HG03457 (cell line): ENCODE measurements at regions not wholly inside any gene's neighbourhood (a gene's known extent, or its start where the extent isn't known, plus 50 kb on each side); places are given as distances from the start of the nearest gene placed in this dataset.

Source experiments
- ATAC-seq: cut with Tn5 transposase; IDR thresholded peaks from one replicate; pipeline ENCODE4 v1.9.1; 2021; ENCODE audit warnings: moderate number of reproducible peaks; ENCODE audit not compliant: unreplicated experiment

DNA sequence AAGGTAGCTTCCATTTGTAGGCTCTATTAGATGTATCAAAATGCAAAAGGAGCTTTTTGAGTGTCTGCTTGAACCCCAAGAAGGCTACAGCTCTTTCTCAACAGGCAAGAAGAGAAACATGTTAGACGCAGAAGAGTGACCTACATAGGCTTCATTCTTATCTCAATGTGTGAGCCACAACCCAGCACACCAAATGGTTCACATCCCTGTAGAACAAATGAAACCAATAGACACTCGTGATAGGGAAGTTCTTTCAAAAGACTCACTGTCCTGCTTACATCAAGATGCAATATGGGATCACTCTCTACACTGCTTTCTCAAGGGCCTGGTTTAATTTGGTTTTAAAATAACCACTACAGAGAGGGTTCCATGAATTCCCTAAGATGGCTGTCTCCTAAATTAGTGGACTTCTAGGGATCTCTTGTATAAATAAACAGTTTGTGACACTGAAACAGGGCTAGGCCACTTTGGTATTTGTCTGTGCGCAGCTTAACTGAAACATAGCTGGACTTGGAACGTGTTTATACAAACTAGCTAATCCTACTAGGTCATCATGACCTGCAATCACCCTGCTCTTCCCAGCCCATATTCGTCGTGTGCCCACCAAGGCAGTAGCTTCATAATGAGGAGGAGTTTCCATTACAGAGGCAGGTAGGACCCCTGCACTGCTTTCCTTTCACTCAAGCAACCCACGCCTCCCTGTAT is 225.4 kb upstream of the PREP start:
- no peak for ATAC-seq

DNA sequence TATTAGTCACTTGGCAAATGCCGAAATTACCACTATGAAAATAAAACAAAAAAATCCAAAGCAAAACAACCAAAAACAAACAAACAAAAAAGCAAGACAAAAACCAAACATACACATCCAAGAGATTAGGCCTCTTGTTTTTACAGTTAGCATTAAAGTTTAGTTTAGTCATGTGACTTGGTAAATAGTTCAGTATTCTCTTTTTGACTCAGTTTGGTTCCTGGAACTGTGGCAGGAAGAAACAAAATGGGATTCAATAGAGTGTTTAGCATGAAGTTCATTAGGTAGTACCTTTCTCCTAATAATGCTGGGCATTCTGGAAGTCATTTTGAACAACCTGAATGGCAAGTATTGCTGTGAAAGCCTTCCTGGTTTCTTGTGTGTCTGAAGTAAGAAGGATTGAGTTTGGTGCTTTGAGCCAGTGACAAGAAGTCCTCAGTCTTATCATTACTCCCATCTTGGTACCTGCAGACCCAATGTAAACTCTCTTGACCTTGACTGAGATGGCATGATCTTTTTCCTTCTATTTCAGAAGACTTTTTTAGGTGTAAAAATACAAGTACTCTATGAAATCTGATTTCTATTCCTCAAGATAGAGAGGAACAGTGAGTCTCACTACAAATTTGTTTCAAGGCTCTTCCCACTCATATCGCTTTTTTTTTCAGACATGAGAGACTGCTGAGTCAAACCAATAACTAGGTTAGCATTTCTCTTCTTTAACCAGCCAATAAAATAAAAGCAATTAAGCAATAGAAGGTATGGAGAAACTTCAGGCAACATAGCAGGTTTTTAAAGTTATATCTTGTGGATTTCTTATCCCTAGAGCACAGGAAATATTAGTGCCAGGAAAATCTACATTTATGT is 223.6 kb upstream of the PREP start:
- ATAC-seq = no peak

DNA sequence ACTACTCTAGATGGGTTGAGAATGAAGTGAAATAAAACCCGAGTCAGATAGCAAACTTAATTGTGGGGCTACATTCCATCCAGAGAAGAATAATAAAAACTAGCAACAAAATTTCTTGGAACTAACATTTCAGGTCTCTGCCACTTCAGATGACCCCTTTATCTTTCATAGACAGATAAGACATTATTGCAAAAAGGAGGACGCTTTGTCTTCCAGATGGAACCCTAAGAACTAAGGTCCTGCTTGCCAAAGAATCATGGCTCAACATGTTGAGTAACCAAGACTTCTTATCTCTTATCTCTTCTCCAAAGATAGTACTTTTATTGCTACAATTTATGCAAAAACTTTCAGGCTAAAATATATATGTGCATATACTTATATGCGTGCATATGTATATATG is 221.1 kb upstream of the PREP start:
- no peak for ATAC-seq

DNA sequence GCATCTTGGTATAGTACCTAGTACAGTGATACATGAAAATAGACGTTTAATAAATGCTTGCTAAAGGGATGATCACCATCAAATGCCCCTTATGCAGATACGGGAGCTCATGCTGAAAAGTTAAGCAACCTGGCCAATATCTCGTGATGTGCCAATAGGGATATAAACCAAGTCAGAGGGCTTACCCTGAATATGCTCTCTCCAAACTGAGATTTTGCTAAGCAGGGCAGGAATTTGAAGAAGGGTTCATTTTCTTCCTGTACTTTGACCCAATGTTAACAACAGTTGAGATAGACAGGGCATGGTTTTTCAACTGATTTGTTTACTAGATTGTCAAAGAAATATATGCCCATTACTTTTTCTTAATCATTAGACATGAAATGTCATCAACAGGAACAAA is 219.3 kb upstream of the PREP start:
- no peak for ATAC-seq

DNA sequence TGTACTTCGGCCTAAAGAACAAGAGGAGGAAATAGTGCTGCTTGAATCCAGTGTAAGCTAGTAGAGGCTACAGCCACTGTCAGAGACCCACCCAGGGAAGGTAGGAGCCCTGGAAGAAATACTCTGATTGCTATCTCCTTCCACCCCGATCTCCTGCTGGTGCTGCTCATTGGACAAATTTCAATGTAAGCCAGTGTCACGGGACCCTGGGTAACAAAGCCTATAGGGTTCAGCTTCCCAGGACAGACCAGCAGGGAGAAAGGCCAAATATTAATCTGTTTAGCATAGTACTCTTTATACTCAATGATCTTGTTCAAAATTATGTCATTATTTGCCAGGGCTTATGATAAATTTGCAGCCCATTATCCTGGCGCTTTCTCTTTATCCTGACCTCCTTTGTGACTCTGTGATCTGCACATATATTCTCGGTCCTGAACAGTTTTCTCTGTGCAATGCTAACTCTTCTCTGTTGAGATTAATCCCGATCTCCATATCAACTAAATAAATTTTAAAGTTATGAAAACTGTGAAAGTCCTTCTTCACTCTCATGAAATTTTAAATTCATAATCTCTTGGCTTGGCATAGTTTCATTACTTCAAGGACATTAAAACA is 218.8 kb upstream of the PREP start:
- no peak for ATAC-seq

DNA sequence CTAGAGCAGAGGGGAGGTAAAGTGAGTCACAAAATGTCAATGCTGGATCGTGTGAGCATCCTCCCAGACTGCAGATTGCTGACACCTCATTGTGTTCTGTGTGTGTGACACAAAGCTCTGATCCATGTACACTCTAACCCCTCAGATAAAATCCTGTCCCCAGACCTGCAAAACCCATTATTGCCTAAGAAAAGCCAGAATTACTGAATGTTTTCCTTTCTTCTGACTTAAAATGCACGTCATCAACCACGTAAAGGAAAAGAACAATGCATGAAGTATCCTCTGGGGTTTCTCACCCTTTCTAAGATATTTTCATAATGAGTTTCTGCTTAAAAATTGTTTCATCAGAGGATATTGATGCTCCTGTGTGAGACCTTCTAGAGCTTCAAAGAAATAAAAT is 218.0 kb upstream of the PREP start:
- no peak for ATAC-seq

DNA sequence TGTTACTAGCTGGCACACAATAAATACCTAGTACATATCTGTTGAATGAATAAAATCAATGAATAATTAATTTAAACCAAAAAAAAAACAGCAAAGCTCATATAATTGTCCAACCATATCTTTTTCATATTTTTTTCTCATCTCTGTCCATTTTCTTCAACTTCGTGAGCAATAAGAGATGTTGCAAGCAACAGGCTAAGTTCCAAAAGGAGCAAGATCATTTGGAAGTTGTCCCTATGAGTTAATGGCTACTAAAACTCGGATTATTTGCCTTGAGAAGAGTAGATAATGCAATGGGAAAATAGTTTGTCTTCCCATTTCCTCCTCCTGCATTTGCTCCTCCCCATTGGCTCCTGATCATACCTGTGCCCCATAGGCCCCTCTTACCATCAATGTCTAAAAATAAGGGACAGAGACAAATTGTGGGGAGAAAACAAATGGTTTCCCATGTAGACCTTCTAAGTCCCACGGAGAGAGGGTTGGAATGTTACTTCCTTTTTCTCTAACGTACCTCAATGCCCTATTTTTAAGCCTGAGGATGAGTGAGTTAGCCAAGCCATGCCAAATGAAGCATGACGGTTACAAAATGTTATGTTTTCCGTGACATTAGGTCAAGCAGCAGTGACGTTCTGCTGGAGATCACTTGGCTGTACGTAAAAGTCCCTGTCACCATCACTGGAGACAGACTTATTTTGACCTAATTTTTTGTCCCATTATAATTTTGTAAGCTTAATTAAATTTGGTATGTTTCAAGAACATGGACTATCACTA is 217.3 kb upstream of the PREP start:
- ATAC-seq = no peak

DNA sequence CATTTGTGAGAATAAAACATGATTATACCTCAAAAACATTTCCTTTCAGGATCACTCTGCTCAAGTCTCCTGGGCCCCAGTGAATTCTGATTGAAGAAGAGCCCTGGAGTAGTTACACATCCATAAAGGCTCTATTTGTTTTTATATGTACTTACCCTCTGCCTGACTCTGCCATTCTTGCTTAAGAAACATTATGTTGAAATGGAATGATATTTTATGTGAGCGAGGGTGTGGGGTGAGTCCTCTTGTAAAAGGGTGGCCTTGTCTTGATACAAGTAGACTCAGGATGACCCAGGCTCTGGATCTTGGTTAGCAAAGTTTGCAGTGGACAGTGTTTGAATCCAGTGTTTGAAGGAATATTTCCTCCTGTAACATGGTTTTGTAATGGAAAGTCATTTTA is 215.4 kb upstream of the PREP start:
- ATAC-seq = no peak

DNA sequence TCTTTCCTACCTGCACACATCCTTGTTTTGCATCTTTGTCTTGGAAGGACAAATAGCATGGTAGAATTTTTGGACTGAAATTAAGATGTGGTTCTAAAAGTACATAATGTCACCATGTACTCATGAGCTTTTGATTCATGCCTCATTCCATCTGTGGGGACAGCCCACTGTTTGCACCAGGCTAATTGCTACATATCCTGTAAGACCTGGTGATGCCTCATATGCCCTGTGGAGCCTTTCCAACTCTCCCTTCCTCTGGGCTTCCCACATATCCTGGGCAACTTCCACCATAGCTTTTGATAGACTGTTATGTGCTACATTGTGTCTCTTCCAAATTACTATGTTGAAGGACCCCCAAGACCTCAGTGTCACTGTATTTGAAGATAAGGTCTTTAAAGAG is 213.6 kb upstream of the PREP start:
- no peak for ATAC-seq

DNA sequence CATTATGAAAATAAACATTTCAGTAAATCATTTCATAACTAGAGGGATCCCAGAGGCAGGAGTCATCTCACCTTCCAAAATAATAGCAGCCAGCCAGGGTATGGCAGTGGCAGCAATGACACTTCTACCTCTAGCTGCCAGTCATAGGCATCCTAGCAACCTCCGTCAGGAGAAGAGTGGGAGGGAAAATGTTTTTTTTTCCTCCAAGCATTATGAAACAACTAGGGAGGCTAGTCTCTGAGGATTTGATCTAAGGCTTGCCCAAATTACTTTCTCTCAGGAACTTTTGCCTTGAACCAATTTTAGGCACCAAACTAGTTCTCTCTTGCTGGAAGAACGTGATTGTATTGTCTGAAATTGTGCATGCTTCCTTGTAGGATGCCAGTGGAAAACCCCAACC is 208.7 kb upstream of the PREP start:
- no peak for ATAC-seq

DNA sequence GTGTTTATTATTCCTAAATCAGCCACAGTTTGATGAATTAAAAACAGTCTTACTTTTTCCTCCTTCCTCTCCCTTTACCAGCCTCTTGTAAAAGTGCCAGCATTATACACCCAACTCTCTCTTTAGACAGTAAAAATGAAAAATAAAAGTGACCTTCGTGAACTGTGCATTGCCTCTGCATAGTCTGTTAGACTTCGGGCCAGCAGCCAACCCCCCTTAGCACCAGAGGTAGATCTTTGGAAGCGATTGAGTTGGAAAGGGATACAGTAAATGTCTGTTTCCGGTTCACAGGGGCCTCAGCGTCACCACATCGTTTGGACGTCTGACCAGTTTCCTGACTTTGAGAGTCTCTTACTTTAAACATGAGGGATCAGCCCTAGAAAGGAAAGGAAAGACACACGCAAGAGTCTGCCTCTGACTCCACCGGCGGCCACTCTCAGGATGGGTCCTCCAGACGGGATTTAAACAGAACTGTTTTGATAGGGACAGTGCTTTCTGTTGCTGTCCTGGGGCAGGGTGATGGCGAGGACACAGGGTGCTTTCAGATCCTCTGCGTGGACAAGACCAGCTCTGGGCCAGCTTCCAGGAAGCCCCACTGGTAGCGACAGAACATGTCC is 206.6 kb upstream of the PREP start:
- no peak for ATAC-seq

DNA sequence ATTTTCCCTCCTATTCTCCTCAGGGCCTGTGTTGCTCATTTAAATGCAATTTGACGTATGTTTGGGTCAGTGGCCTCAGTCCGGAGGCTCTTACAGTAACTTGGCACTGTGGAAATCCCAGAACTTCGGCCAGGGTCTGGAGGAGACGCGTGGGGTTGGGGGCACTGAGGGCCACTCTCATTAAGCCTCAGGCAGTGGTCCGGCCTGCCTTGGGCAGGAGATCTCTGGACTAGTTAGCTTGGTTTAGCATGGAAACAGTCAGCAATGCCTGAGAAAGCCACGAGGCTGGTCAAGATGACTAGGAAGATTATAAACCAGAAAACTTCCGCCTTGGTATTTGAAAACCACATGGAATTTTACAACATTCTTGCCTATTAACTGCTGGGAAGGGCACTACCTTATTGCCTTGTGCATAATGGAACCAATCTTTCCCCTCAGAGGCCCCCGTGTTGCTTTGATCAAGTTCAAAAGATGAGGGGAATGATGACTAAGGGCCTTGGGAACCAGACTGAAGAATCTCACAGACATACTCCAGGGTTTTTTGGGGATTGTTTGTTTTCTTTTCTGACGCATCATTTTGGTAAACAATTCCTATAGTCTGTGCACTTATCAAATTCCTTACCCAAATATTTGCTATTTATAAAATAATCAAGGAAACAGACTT is 206.0 kb upstream of the PREP start:
- no peak for ATAC-seq

DNA sequence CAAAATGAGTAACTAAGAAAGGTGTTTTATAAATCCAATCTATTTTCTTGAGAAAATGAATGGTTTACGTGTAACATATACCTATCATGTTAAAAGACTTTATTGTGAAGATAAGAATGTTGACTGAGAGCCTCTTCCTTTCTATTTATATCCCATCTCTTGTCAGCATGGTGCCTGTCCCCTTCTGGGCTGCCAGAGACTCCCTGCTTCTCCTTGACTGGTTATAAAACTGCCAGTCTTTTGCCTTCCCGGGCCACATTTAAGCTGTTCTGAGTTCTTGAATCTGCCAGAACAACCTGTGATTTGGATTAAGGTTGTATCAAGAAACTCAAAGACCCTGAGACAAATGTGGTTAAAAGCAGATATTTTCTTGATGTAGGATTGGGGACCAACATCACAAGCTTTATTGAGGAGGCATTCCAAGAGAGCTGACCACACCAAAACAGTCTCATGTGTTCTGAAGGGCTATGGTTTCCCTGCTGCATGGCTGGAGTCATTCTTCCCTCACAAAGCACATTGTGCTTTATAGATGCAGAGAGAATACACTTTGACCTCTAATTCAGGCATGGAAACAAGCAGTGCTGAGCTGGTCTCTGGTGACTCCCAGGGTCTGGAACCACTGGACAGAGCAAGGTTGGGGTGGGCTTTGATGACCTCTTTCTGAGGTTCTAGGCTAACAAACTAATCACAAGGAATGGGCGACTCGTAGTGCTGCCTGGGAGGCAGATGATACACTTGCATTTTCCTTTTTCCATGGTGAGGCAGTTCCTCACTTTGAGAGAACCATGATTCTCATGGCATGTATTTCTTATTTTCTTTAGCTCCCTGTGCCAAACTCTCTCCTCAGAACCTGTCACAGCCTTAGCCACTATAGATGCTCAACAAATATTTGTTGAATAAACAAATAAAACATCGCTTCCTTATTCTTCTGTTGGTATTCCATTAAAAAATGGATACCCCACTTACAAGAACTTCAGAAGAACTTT is 205.0 kb upstream of the PREP start:
- ATAC-seq = no peak

DNA sequence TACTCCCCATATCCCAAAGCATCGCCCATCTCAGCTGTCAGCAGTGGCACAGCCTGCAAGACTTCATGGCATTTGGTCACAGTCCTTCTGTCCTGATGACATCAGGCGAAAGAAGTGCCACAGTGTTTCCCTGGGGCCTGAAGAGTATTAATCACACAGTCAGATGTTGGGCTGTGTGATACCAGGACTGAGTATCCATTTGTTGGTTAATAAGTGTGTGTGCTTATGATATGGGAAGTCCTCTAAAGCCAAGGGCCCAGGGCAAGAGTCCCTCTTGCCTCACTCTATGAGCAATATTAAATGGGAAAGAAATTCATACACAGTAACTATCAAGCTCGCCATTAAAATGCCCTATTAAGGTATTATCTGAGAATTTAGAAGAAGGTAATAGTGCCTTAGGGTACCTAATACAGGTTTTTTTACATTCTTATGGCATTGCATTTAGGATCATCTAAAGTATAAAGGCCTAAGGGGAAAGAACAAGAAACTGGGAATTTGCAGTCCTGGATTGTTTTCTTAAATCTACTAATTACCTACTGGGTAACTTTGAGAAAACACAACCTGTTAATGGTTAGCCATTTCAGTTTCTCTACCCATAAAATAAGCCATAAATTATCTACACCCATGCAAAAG is 204.1 kb upstream of the PREP start:
- ATAC-seq = no peak

DNA sequence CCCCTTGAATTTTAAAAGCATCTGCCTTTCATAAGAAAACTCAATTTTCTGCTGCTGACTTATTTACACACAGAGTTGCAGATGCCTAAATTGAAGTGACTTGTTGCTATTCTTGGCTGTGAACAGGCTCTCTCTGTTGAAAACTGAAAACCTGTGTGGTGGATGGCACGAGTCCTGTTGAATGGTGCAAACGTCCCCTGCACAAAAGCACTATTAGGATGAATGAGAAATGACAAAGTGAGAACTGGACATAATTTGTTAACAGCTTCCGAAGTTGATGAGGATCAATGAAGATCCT is 201.7 kb upstream of the PREP start:
- ATAC-seq = no peak

DNA sequence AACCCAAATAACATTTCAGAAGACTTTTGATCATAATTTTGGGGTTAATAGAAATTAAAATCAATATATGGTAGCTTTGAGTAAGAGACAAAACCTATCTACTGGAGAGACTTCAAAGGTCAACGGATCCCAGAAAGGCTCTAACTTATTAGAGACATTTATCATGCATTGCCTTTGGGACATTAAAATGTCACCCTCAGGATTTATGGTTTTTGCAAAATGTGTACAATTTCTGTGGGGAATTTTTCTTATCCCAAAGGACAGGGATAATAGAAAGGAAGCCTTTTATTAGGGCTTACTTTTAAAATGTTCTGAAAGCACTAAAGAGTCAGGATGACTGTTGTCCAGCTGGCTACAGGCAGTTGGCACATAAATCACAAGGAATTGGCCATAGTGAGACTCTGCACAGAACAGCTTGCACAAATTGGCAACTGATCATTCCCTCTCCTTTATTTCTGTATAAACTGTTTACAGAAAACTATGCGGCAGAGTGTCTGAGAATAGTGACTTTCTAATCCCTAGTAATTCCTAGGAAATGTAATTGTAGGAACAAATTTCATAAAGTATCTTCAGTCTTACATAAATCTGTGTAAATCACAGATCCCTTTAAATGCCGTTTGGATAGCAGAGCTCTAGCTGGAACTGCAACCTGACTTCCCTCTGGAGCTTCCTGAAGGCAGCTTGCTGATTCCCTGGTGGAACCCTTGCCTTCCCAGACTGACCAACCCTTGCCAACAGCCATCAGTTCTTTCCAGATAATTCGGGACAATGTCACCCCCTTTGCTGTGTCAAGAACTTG is 201.1 kb upstream of the PREP start:
- ATAC-seq = no peak

DNA sequence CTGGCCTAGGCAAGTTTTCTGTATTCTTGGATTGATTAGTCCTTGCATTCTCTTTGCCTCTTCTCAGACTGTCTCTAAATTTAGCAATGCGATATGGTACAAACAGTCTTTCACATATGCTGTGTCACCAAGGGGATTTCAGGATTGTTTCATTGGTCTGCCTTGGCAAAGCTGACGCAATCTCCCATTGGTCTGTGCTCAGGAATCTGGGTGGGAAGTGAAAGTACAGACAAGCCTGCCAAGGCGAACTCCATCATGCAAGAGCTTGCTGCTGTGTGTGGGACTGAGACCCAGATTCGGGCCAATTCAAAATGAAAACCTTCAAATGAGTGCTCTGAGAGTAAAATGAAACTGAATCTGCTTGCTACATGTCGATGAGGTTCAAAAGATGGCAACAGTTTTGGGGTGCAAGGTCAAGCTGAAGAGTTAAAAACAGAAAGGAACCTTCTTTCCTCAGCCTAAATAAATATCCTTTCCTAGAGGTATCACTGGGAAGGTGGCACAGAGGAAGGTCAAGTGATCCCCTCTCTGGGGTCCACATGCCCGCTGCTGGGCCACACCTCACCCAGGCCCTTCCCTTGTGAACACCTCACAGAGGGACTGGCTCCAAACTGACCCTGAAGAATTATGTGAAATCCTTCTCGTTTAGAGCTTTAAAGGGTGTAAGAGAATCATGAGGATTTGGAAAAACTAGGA is 198.8 kb upstream of the PREP start:
- peak; percentile 87 for ATAC-seq
